Progenitor cell of endocrine pancreas (in vitro differentiated cells): ENCODE measurements at regions not wholly inside any gene's neighbourhood (a gene's known extent, or its start where the extent isn't known, plus 50 kb on each side); places are given as distances from the start of the nearest gene placed in this dataset.

Experiments used
- DNase-seq: peaks from one replicate; pipeline ENCODE4 v3.0.0; 2021; ENCODE audit warnings: low spot score; ENCODE audit not compliant: unreplicated experiment
- H3K27ac Mint-ChIP-seq: 2 replicates; pipeline ENCODE4 v1.8.0; 2021; ENCODE audit warnings: mild to moderate bottlenecking, moderate library complexity, mixed read lengths
- H3K27me3 Mint-ChIP-seq: 2 replicates; pipeline ENCODE4 v1.8.0; 2021; ENCODE audit warnings: mixed read lengths
- H3K36me3 Mint-ChIP-seq: 2 replicates; pipeline ENCODE4 v1.8.0; 2022; ENCODE audit warnings: mixed read lengths; ENCODE audit not compliant: insufficient read depth
- H3K4me1 Mint-ChIP-seq: 2 replicates; pipeline ENCODE4 v1.8.0; 2021; ENCODE audit warnings: low read depth, mixed read lengths
- H3K4me3 Mint-ChIP-seq: 2 replicates; pipeline ENCODE4 v1.8.0; 2021; ENCODE audit warnings: low read depth, mild to moderate bottlenecking, moderate library complexity, mixed read lengths
- H3K9me3 Mint-ChIP-seq: 2 replicates; pipeline ENCODE4 v1.8.0; 2021; ENCODE audit warnings: low read depth, mixed read lengths
- TF ChIP-seq, protein P1 (sequence below): fragments of 200-600 bp; sonication (generic); IDR thresholded peaks from one replicate; pipeline ENCODE4 v1.5.0; 2021; ENCODE audit warnings: antibody characterized with exemption, mild to moderate bottlenecking; ENCODE audit not compliant: unreplicated experiment

DNA sequence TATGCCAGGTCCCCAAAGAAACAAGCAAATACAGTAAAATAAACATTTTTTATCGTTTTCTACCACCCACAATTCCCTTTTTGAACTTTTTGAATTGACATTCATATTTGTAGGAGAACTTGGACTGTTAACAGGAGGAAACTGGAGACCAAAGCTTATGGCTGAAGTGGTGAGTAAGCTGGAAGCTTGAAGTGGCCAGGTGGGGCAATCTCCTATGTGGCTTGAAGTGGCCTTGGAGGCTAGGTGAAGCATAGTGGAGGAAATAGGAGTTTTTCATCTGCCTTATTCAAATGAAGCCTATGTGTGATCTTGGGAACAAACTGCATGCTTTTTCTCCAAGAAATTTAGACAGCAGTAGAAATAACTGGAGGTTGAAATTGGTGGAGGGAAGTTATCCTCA is 962.9 kb upstream of the FANCL start:
- peaks cover 8% of the 10 kb centered on the region for H3K4me1 Mint-ChIP-seq

DNA sequence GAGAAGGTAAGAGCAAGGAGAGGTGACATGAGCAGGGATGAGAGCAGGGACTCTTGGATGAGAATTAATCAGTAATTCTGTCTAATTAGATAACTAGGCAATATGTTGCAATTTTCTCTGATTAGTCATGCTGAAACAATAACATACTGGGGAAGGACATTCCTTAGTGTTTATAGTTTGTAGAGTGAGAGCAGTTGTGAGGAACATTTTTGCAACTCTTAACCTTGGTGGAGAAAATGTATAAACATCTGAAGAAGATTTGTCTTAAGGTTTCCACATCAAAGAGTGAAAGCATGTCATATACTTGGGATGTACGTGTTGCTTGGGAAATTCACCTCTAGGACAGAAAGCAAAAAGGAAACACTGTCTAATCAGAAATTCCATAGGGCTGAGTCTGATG is 955.4 kb upstream of the FANCL start:
- DNase-seq: no peak
- H3K27ac Mint-ChIP-seq: no peak overlapping the region
- peaks cover 9% of the 10 kb centered on the region for H3K9me3 Mint-ChIP-seq
- peaks cover 1% of the 10 kb centered on the region for H3K4me1 Mint-ChIP-seq
- no peaks in the 10 kb centered on the region for H3K36me3 Mint-ChIP-seq
- H3K27me3 Mint-ChIP-seq: no peaks in the 10 kb centered on the region
- TF ChIP-seq, protein P1, sequence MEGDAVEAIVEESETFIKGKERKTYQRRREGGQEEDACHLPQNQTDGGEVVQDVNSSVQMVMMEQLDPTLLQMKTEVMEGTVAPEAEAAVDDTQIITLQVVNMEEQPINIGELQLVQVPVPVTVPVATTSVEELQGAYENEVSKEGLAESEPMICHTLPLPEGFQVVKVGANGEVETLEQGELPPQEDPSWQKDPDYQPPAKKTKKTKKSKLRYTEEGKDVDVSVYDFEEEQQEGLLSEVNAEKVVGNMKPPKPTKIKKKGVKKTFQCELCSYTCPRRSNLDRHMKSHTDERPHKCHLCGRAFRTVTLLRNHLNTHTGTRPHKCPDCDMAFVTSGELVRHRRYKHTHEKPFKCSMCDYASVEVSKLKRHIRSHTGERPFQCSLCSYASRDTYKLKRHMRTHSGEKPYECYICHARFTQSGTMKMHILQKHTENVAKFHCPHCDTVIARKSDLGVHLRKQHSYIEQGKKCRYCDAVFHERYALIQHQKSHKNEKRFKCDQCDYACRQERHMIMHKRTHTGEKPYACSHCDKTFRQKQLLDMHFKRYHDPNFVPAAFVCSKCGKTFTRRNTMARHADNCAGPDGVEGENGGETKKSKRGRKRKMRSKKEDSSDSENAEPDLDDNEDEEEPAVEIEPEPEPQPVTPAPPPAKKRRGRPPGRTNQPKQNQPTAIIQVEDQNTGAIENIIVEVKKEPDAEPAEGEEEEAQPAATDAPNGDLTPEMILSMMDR: no peak
- no peak overlapping the region for H3K4me3 Mint-ChIP-seq

More for the DNA sequence above, 962.9 kb upstream of the FANCL start:
- Mint-ChIP-seq H3K36me3 (no peaks in the 10 kb centered on the region), H3K27ac (no peak overlapping the region), H3K4me3 (no peak overlapping the region), H3K9me3 (peaks cover 4% of the 10 kb centered on the region), H3K27me3 (no peaks in the 10 kb centered on the region)
- TF ChIP-seq, protein P1: no peak
- DNase-seq: no peak

DNA sequence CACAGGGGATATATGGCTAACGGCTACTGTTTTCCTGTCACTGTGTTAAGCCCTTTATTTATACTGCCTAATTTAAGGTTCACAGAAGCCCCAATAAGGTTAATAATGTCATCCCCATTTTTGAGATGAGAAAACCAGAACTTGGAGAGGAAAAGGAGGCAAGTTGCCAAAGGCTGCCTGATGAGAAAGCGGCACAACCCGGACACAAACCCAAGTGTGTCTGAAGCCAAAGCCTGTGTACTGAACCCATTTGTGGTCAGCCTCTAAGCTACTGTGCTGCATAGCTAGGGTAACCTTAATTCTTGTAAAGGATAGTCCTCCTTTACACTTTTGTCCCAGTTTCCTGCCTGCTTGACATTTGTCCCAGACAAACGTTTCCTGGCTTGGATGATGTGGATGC is 954.7 kb upstream of the FANCL start:
- no peaks in the 10 kb centered on the region for H3K36me3 Mint-ChIP-seq
- no peak overlapping the region for H3K4me3 Mint-ChIP-seq
- no peaks in the 10 kb centered on the region for H3K4me1 Mint-ChIP-seq

DNA sequence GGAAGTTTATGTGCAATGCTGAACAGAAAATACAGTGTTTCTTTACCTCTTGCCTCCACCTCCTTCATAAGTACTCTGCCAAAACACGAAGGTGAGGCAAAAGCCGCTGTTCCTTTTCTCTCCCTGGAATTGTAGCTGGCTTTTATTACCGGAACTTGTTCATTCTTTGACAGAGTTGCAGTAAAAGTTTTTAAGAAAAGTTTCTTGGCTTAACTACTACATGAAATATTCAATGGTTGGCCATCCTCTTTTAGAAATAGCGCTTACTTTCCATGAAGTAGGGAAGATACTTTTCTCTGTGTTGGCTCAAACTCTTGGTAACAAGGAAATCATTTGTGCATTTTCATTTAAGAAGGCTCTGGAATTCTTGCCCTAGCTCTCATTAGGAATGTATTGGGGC is 950.7 kb upstream of the FANCL start:
- TF ChIP-seq, protein P1: no peak
- Mint-ChIP-seq H3K4me3 (no peak overlapping the region), H3K36me3 (no peaks in the 10 kb centered on the region), H3K4me1 (no peaks in the 10 kb centered on the region), H3K27me3 (peaks cover 3% of the 10 kb centered on the region), H3K9me3 (no peaks in the 10 kb centered on the region), H3K27ac (no peak overlapping the region)
- DNase-seq: no peak

More for the DNA sequence above, 954.7 kb upstream of the FANCL start:
- H3K27ac Mint-ChIP-seq: no peak overlapping the region
- no peaks in the 10 kb centered on the region for H3K27me3 Mint-ChIP-seq
- DNase-seq: no peak
- TF ChIP-seq, protein P1: no peak
- H3K9me3 Mint-ChIP-seq: peaks cover 9% of the 10 kb centered on the region

DNA sequence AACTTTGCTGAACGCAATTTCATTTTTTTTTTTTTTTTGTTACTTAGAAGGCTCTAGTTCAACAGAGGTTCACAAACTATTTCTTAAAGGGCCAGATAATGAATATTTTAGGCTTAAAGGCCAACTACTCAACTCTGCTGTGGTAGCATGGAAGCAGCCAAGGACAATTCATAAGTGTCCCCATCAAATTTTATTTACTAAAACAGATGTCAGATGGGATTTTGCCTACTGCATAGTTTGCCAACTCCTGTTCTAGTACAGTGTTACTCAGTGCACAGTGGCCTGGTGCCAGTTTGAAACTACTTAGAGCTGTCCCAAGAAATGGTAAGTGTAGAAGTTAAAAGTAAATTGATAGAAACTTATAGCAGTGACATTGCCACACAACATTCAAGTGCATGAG is 949.4 kb upstream of the FANCL start:
- H3K27ac Mint-ChIP-seq: no peak overlapping the region
- TF ChIP-seq, protein P1: no peak
- H3K36me3 Mint-ChIP-seq: no peaks in the 10 kb centered on the region
- peaks cover 3% of the 10 kb centered on the region for H3K27me3 Mint-ChIP-seq
- no peaks in the 10 kb centered on the region for H3K9me3 Mint-ChIP-seq
- no peak overlapping the region for H3K4me3 Mint-ChIP-seq
- no peak for DNase-seq
- no peaks in the 10 kb centered on the region for H3K4me1 Mint-ChIP-seq
